Activated naive CD4-positive, alpha-beta T cell (primary cell): ENCODE measurements at regions not wholly inside any gene's neighbourhood (a gene's known extent, or its start where the extent isn't known, plus 50 kb on each side); places are given as distances from the start of the nearest gene placed in this dataset.
"Not testable (repeated sequence)": the region's sequence is repeated elsewhere in the genome, so short reads cannot be mapped to it uniquely, and the experiment has no call there.

Experiments
- DNase-seq, 4 experiments: peaks; one replicate each; lab custom pipeline; 2025; lab: John Stamatoyannopoulos, UW

GRCh38 chr1:198809247-198809646 lies 170.4 kb downstream of the PTPRC start:
- DNase-seq = no peak

- DNase-seq = no peak
Measured at GRCh38 chr1:198811449-198811848, 172.6 kb downstream of the PTPRC start.

- DNase-seq = no peak
Measured at GRCh38 chr1:198823626-198824025, 184.8 kb downstream of the PTPRC start.

DNA sequence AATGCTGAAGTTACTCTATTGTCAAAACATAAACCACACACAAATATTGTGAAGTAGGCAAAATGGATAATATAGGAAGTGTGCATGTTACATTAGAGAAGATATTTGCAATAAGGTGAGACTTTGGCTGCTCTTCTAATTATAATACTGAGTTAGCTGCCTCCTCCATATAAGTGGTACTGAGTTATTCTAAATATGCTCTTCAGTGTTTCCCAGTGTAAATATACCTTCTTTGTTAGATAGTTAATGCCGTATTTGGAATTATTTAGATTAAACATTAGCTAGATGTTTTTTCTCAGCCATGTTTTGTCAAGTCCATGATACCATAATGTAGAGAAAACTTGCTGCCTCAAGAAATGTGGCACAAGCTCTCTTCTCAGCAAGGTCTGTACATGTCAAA lies 186.4 kb downstream of the PTPRC start:
- DNase-seq = no peak

- DNase-seq = no peak
Measured at GRCh38 chr1:198829356-198829755, 190.5 kb downstream of the PTPRC start.

GRCh38 chr1:198829944-198830343 lies 191.1 kb downstream of the PTPRC start:
- DNase-seq = no peak

GRCh38 chr1:198830412-198830811 lies 191.6 kb downstream of the PTPRC start:
- no peak for DNase-seq

GRCh38 chr1:198833706-198834503 lies 195.1 kb downstream of the PTPRC start:
- DNase-seq = no peak

DNA sequence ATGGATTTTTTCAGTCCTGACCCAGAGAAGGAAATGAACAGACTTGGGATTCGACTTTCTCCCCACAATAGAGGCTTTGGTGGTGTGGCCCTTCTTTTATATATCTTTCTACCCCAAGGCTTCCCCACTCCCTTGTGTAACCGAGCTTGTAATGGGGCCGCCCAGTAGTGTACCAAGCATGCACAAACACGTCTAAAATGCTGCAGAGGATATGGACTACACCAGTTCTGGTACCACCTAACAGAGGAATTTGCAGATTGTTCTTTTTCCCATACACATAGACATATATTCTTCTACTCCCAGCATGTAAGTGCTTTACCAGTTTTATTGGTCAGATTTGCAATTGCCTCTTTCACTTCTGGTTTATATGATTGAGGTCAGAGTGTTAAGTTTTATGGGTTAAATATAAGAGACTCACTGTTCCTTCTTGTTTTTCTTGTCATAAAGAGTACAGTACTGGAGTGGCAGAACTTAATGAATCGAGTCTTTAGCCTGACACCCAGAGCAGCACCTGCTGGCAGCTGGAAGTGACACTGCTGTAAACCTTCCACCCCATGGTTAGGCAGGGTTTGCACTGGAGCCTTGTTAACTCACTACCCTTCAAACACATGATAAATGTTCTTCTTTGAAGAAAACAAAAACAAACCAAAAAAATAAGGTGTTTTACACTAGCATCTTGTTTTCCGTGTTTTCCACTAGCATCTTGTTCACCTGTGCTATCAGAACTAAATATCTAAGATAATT lies 198.6 kb downstream of the PTPRC start:
- no peak for DNase-seq

- DNase-seq = no peak
Measured at GRCh38 chr1:198838022-198838342, 199.1 kb downstream of the PTPRC start.

- no peak for DNase-seq
Measured at GRCh38 chr1:198841477-198841876, 202.6 kb downstream of the PTPRC start.

GRCh38 chr1:198842686-198843085 lies 203.8 kb downstream of the PTPRC start:
- DNase-seq = no peak

- no peak for DNase-seq
Measured at GRCh38 chr1:198845271-198845670, 206.4 kb downstream of the PTPRC start.

DNA sequence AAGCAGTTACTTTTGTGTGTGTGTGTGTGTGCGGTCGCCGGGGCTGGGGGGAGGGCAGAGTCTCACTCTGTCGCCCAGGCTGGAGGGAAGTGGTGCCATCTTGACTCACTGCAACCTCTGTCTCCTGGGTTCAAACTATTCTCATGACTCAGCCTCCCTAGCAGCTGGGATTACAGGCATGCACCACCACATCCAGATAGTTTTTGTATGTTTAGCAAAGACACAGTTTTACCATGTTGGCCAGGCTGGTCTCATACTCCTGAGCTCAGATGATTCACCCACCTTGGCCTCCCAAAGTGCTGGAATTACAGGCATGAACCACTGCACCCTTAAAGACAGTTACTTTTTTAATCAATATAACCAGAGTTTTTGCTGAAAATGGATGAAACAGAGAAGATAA lies 207.0 kb downstream of the PTPRC start:
- no peak for DNase-seq

- DNase-seq = no peak
Measured at GRCh38 chr1:198846556-198846955, 207.7 kb downstream of the PTPRC start.

GRCh38 chr1:198848206-198848605 lies 209.4 kb downstream of the PTPRC start:
- no peak for DNase-seq

DNA sequence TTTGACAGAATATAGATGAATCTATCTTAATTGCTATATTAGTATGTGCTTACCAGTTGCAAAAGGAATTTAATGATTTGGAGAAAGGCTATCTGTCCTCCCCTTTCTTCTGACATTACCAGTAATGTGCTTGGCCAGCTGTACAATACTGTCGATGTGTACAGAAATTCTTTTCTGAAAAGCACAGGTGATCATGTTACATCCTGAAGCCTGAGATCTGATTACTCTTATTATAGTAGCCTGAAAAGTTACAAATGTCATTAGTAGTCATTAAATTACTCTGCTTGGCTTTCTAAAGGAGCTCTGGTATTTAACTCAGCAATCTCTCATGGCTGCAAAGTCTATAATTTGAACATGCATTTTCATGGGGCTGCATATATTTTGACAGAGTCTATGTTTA lies 209.8 kb downstream of the PTPRC start:
- DNase-seq = no peak

GRCh38 chr1:198849093-198849492 lies 210.3 kb downstream of the PTPRC start:
- no peak for DNase-seq

DNA sequence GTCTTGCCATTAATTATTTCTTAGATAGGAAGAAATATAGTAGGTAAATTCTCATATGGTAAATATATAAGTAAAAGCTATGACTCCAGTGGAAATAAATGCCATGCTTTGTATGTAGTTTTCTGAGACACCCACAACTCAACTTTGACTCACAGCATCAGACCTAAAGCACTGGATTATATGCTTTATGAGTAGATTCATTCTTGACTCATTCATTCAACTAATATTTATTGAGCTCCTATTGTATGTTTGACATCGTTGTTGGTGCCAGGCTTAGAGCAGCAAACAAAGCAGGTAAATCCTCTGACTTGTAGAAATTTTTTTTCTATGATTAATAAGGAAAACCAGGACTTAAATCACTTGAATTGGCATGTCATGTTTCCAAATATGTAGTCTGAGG lies 211.4 kb downstream of the PTPRC start:
- no peak for DNase-seq

GRCh38 chr1:198850966-198851365 lies 212.1 kb downstream of the PTPRC start:
- DNase-seq = not testable (repeated sequence)

DNA sequence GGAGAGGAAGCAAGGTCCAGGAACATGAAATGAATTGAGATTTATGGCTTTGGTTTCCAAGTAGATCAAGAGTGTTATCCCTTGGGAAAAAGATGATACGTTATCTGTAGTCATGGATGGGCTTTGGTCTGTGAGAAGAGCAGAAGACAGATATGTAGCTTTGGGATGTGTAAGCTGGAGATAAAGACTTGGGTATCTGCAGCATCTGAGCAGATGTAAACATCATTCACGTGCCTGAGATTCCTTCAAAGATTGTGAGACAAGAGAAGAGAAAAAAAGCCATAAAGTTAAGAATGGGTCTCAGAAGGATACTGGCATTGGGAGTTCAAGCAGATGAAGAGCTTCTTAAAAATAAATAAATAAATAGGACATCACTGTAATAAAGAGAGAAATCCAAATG lies 217.8 kb downstream of the PTPRC start:
- DNase-seq = no peak

DNA sequence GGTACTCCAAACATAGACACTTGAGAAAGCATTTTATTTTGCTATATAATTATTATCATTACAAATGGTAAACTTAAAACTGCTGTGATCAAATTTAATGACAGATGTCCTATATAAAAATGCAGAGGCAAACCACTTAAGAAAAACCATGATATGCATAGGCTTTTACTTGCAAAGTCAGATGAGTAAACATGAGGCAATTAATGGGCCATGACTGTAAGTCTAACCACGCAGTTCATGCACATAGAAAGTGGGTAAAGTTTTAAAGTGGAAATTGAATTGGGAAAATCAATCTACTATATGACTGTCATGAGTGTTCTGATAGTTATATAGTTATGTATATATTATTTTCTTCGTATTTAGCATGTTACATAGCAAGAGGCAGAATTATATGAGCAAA lies 219.2 kb downstream of the PTPRC start:
- DNase-seq = no peak

DNA sequence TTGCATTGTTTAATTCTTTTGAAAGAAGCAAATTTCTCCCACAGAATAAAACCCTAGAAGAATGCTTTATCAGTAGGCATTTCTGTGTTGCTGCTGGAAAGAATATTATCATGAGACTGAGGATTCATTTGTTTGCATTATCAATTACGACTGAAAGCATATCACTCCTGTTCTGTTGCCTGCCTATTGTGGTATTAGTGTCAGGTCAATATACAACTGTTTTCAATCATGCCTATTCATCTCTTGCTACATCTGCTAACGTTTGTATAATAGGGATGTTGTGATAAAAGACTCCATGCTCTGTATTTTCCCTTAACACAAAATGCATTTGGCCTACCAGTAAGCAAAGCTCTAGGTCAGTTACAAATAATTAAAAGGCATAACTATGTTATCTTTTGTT lies 221.5 kb downstream of the PTPRC start:
- DNase-seq = no peak

- no peak for DNase-seq
Measured at GRCh38 chr1:198861636-198862035, 222.8 kb downstream of the PTPRC start.
